H9 (cell line): ENCODE measurements at regions not wholly inside any gene's neighbourhood (a gene's known extent, or its start where the extent isn't known, plus 50 kb on each side); places are given as distances from the start of the nearest gene placed in this dataset.

Experiments used
- DNase-seq: peaks from one replicate; pipeline ENCODE4 v3.0.0-alpha.2; 2017
- H2AFZ ChIP-seq: one replicate; pipeline ENCODE4 v1.6.1; 2013; ENCODE audit warnings: mild to moderate bottlenecking, low read length, control low read depth, moderate library complexity
- H2AK5ac ChIP-seq: 2 replicates; pipeline ENCODE4 v1.6.1; 2013; ENCODE audit warnings: low read length, control low read depth, mixed read lengths; ENCODE audit not compliant: insufficient read length
- H2BK120ac ChIP-seq: one replicate; pipeline ENCODE4 v1.6.1; 2013; ENCODE audit warnings: low read depth, mild to moderate bottlenecking, low read length, control low read depth, inconsistent platforms; ENCODE audit not compliant: poor library complexity, severe bottlenecking
- H2BK12ac ChIP-seq: 2 replicates; pipeline ENCODE4 v1.6.1; 2013; ENCODE audit warnings: low read length, control low read depth, mixed read lengths, low read depth; ENCODE audit not compliant: insufficient read length
- H2BK15ac ChIP-seq: 2 replicates; pipeline ENCODE4 v1.6.1; 2013; ENCODE audit warnings: low read depth, low read length, control low read depth
- H2BK20ac ChIP-seq: one replicate; pipeline ENCODE4 v1.6.1; 2013; ENCODE audit warnings: low read depth, mild to moderate bottlenecking, low read length, control low read depth, inconsistent platforms; ENCODE audit not compliant: poor library complexity, severe bottlenecking
- H2BK5ac ChIP-seq: 2 replicates; pipeline ENCODE4 v1.6.1; 2013; ENCODE audit warnings: low read length, control low read depth, mixed read lengths; ENCODE audit not compliant: insufficient read length
- H3K14ac ChIP-seq: 2 replicates; pipeline ENCODE4 v1.6.1; 2013; ENCODE audit warnings: low read length, control low read depth; ENCODE audit not compliant: insufficient read depth
- H3K18ac ChIP-seq: 2 replicates; pipeline ENCODE4 v1.6.1; 2013; ENCODE audit warnings: low read depth, mild to moderate bottlenecking, mixed read lengths, low read length, control low read depth; ENCODE audit not compliant: insufficient read length
- H3K23ac ChIP-seq: 2 replicates; pipeline ENCODE4 v1.6.1; 2013; ENCODE audit warnings: low read length, control low read depth, mixed read lengths, low read depth; ENCODE audit not compliant: insufficient read length
- H3K23me2 ChIP-seq: 2 replicates; pipeline ENCODE4 v1.6.1; 2013; ENCODE audit warnings: low read depth, mild to moderate bottlenecking, mixed read lengths, low read length, control low read depth; ENCODE audit not compliant: insufficient read length, poor library complexity, severe bottlenecking
- H3K27ac ChIP-seq: 2 replicates; pipeline ENCODE4 v1.5.1; 2013; ENCODE audit warnings: low read length, control low read depth, mixed read lengths, low read depth; ENCODE audit not compliant: insufficient read length
- H3K27me3 ChIP-seq: 2 replicates; pipeline ENCODE4 v1.6.1; 2013; ENCODE audit warnings: low read length, control low read depth, inconsistent platforms; ENCODE audit not compliant: insufficient read depth
- H3K4ac ChIP-seq: 2 replicates; pipeline ENCODE4 v1.6.1; 2013; ENCODE audit warnings: low read depth, mild to moderate bottlenecking, control low read depth, inconsistent platforms, low read length, moderate library complexity
- H3K4me1 ChIP-seq: 2 replicates; pipeline ENCODE4 v1.6.1; 2013; ENCODE audit warnings: low read length, control low read depth, inconsistent platforms; ENCODE audit not compliant: insufficient read depth
- H3K4me2 ChIP-seq: 2 replicates; pipeline ENCODE4 v1.6.1; 2013; ENCODE audit warnings: low read length, control low read depth, mixed read lengths; ENCODE audit not compliant: insufficient read length, insufficient read depth
- H3K56ac ChIP-seq: 2 replicates; pipeline ENCODE4 v1.6.1; 2013; ENCODE audit warnings: low read depth, mild to moderate bottlenecking, mixed read lengths, low read length, control low read depth; ENCODE audit not compliant: insufficient read length
- H3K79me1 ChIP-seq: 2 replicates; pipeline ENCODE4 v1.6.1; 2013; ENCODE audit warnings: low read depth, mild to moderate bottlenecking, moderate library complexity, low read length, control low read depth, inconsistent platforms; ENCODE audit not compliant: insufficient read depth, poor library complexity, severe bottlenecking
- H3K79me2 ChIP-seq: 2 replicates; pipeline ENCODE4 v1.6.1; 2013; ENCODE audit warnings: low read length, control low read depth, inconsistent platforms; ENCODE audit not compliant: insufficient read depth
- H3K9ac ChIP-seq: 2 replicates; pipeline ENCODE4 v1.6.1; 2013; ENCODE audit warnings: low read length, control low read depth, mixed read lengths; ENCODE audit not compliant: insufficient read length; ENCODE audit errors: extremely low read depth
- H3K9me3 ChIP-seq: one replicate; pipeline ENCODE4 v1.6.1; 2013; ENCODE audit warnings: low read depth, low read length, inconsistent platforms; ENCODE audit not compliant: control insufficient read depth
- H3T11ph ChIP-seq: one replicate; pipeline ENCODE4 v1.6.1; 2013; ENCODE audit warnings: mild to moderate bottlenecking, low read length, control low read depth, inconsistent platforms
- H4K20me1 ChIP-seq: one replicate; pipeline ENCODE4 v1.6.1; 2013; ENCODE audit not compliant: control insufficient read depth, insufficient read length, insufficient read depth
- H4K5ac ChIP-seq: 2 replicates; pipeline ENCODE4 v1.6.1; 2013; ENCODE audit warnings: low read depth, mild to moderate bottlenecking, mixed read lengths, low read length, control low read depth; ENCODE audit not compliant: insufficient read length
- H4K8ac ChIP-seq: replicated peaks from 2 replicates; pipeline ENCODE4 v1.6.1; 2013; ENCODE audit warnings: low read length, control low read depth, mixed read lengths, low read depth; ENCODE audit not compliant: insufficient read length
- H4K91ac ChIP-seq: 2 replicates; pipeline ENCODE4 v1.6.1; 2013; ENCODE audit warnings: low read depth, mild to moderate bottlenecking, moderate library complexity, mixed read lengths, low read length, control low read depth; ENCODE audit not compliant: insufficient read length
- H3K27ac Mint-ChIP-seq, 3 experiments: 2 replicates in 2 of 3; 3 replicates in 1 of 3; pipeline ENCODE4 v1.8.0; 2020 to 2021; ENCODE audit warnings: mixed read lengths in 3 of 3, mild to moderate bottlenecking in 1 of 3, moderate library complexity in 1 of 3
- H3K27me3 Mint-ChIP-seq: 2 replicates; pipeline ENCODE4 v1.8.0; 2021; ENCODE audit warnings: low read depth, mild to moderate bottlenecking, moderate library complexity, mixed read lengths
- H3K36me3 Mint-ChIP-seq, 3 experiments: 2 replicates in 2 of 3; 3 replicates in 1 of 3; pipeline ENCODE4 v1.8.0; 2020 to 2021; ENCODE audit warnings: low read depth in 3 of 3, mixed read lengths in 3 of 3; ENCODE audit not compliant: insufficient read depth in 1 of 3
- H3K4me1 Mint-ChIP-seq, 2 experiments: 2 replicates each; pipeline ENCODE4 v1.8.0; 2020; ENCODE audit warnings: mixed read lengths in 2 of 2
- H3K4me3 Mint-ChIP-seq, 2 experiments: 2 replicates in 1 of 2; 3 replicates in 1 of 2; pipeline ENCODE4 v1.8.0; 2020 to 2021; ENCODE audit warnings: mild to moderate bottlenecking in 2 of 2, mixed read lengths in 2 of 2, moderate library complexity in 1 of 2
- H3K9me3 Mint-ChIP-seq, 2 experiments: 2 replicates in 1 of 2; 3 replicates in 1 of 2; pipeline ENCODE4 v1.8.0; 2020; ENCODE audit warnings: mild to moderate bottlenecking in 2 of 2, mixed read lengths in 2 of 2, moderate library complexity in 1 of 2
- TF ChIP-seq, protein P1 (sequence below): fragments of 200-600 bp; sonication (generic); conservative IDR thresholded peaks from 3 replicates; pipeline ENCODE4 v1.8.0; 2021; ENCODE audit warnings: antibody characterized with exemption, mild to moderate bottlenecking

DNA sequence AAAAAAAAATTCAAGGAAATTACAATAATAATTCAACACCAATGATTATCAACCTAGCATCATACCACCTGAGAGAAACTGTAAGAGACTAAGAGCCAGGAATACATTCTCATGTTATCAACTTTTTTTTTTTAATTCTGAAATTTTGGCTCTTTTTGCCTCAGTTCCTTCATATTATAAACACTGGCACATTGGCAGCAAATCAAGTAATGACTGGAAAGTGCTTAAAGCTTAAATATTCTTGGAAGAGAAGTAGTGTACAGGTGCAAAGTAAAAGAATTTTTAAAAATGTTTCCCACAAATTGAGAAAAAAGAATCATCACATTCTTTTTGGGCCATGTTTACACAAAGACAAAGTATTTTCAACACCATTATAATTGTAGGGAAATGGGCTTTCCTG lies 296.9 kb upstream of the SOX5 start:
- H3K23ac ChIP-seq, result no peak overlapping the region
- no peak overlapping the region for H3K9ac ChIP-seq
- no peak overlapping the region for H3K4ac ChIP-seq
- H2BK15ac ChIP-seq, result no peak overlapping the region
- no peak overlapping the region for H4K8ac ChIP-seq
- H3K18ac ChIP-seq, result no peak overlapping the region
- no peaks in the 10 kb centered on the region for H3K79me2 ChIP-seq
- no peak overlapping the region for H3K4me2 ChIP-seq
- H3K23me2 ChIP-seq, result no peaks in the 10 kb centered on the region
- no peaks in the 10 kb centered on the region for H4K20me1 ChIP-seq
- no peak overlapping the region for H3K56ac ChIP-seq
- peaks cover 7% of the 10 kb centered on the region for H3K4me1 ChIP-seq
- no peaks in the 10 kb centered on the region for H3K36me3 Mint-ChIP-seq
- H4K91ac ChIP-seq, result no peak overlapping the region
- H3K4me1 Mint-ChIP-seq, result peaks cover 18 to 33% of the 10 kb centered on the region in 2 experiments
- H3K4me3 Mint-ChIP-seq, result no peak overlapping the region
- no peak overlapping the region for H2BK120ac ChIP-seq
- no peak overlapping the region for H3K27ac Mint-ChIP-seq
- no peaks in the 10 kb centered on the region for H3K9me3 ChIP-seq
- no peak overlapping the region for H2BK20ac ChIP-seq
- H3K14ac ChIP-seq, result no peak overlapping the region
- H3K27ac ChIP-seq, result no peak overlapping the region
- H3K79me1 ChIP-seq, result no peaks in the 10 kb centered on the region
- no peak overlapping the region for H3T11ph ChIP-seq
- no peak overlapping the region for H2BK12ac ChIP-seq
- no peak overlapping the region for H2AK5ac ChIP-seq
- H3K27me3 ChIP-seq, result no peaks in the 10 kb centered on the region
- H3K27me3 Mint-ChIP-seq, result no peaks in the 10 kb centered on the region
- H3K9me3 Mint-ChIP-seq, result no peaks in the 10 kb centered on the region
- no peak overlapping the region for H2BK5ac ChIP-seq
- DNase-seq, result no peak
- H2AFZ ChIP-seq, result no peak overlapping the region
- TF ChIP-seq, protein P1, sequence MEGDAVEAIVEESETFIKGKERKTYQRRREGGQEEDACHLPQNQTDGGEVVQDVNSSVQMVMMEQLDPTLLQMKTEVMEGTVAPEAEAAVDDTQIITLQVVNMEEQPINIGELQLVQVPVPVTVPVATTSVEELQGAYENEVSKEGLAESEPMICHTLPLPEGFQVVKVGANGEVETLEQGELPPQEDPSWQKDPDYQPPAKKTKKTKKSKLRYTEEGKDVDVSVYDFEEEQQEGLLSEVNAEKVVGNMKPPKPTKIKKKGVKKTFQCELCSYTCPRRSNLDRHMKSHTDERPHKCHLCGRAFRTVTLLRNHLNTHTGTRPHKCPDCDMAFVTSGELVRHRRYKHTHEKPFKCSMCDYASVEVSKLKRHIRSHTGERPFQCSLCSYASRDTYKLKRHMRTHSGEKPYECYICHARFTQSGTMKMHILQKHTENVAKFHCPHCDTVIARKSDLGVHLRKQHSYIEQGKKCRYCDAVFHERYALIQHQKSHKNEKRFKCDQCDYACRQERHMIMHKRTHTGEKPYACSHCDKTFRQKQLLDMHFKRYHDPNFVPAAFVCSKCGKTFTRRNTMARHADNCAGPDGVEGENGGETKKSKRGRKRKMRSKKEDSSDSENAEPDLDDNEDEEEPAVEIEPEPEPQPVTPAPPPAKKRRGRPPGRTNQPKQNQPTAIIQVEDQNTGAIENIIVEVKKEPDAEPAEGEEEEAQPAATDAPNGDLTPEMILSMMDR, result no peak
- H4K5ac ChIP-seq, result no peak overlapping the region
